ENCODE measurements at regions not wholly inside any gene's neighbourhood (a gene's known extent, or its start where the extent isn't known, plus 50 kb on each side); places are given as distances from the start of the nearest gene placed in this dataset.

DNA sequence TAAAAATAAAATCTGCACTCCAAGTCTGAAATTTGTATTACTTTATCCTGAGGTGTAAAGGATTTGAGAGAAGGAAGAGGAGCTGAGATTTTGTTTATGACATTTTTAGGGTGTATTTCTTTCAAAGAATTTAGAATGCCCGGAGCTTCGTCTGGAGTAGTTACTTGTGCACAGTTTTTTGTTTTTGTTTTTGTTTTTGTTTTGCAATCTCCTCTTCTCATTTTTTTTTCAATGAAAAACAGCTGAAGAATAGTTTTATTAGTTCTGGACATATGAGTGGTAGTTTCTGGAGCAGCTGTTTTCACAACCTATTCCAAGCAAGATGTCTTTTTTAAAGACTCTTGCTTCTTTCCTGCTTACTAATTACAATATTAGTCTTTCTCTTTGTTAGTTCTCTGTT is 408.2 kb upstream of the PTGER4 start:
- Histone ChIP-seq H3K9me3 (ENCODE audit: low read length) (no peaks in the 10 kb centered on the region), H3K27me3 (ENCODE audit: control insufficient read depth in 1 of 2, insufficient read depth in 2 of 2, low read length in 2 of 2) (no peaks in the 10 kb centered on the region), H3K4me3 (ENCODE audit: low read depth in 1 of 2, low read length in 2 of 2) (no peak overlapping the region), H3K4me1 (ENCODE audit: insufficient read depth, low read length) (no peaks in the 10 kb centered on the region), H3K9ac (ENCODE audit: low read length) (no peak overlapping the region), H3K27ac (ENCODE audit: low read depth, low read length) (no peak overlapping the region), H3K36me3 (ENCODE audit: insufficient read depth, low read length) (no peaks in the 10 kb centered on the region)

DNA sequence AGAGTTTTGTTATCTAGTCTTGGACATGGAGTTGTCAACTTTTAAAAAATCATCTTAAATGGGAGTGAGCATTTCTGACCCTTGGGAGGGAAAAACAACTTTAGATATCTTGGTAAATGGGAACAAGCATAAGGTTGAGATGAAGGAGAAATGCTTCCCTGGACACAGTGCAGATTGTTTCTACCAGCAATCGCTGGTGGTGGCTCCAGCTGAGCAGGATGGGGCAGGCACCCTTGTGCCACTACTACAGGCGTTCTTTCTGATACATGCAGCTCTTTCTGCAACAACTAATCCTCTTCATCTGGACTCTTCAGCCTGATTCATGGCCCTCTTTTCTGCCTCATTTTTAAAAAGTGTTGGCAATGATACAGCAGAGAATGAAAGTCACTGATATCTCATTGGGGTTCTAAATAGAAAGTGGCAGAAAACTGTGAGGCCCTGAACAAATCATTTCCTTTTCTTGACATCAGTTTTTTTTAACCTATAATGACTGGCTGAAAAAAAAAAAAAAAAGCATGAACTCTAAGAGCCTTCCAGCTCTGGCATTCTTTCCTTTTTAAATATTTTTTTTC is 409.4 kb upstream of the PTGER4 start:
- Histone ChIP-seq H3K36me3 (ENCODE audit: insufficient read depth, low read length) (no peaks in the 10 kb centered on the region), H3K27ac (ENCODE audit: low read depth, low read length) (no peak overlapping the region), H3K4me1 (ENCODE audit: insufficient read depth, low read length) (no peaks in the 10 kb centered on the region), H3K9me3 (ENCODE audit: low read length) (no peaks in the 10 kb centered on the region), H3K27me3 (ENCODE audit: control insufficient read depth in 1 of 2, insufficient read depth in 2 of 2, low read length in 2 of 2) (no peaks in the 10 kb centered on the region), H3K4me3 (ENCODE audit: low read depth in 1 of 2, low read length in 2 of 2) (no peak overlapping the region), H3K9ac (ENCODE audit: low read length) (no peak overlapping the region)

DNA sequence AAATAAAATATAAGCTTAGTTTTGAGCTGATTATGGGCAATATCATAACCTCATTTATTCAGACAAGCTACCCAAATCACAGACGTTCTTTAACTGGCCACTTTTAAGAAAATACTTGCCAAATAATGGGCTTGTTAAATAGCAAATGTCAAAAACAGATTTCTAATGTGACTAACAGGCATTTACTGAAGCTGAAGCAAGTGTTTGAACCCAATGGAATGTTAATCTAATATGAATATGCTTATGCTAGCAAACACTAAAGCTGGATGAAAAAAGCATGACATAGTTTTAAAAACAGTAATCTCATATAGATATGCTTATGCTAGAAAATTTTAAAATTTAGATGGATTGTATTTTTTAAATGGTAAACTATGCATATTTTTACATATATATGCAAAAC is 411.6 kb upstream of the PTGER4 start:
- no peaks in the 10 kb centered on the region for H3K4me1 ChIP-seq (ENCODE audit: insufficient read depth, low read length)
- no peak overlapping the region for H3K27ac ChIP-seq (ENCODE audit: low read depth, low read length)
- H3K36me3 ChIP-seq (ENCODE audit: insufficient read depth, low read length): no peaks in the 10 kb centered on the region
- no peak overlapping the region for H3K4me3 ChIP-seq (ENCODE audit: low read depth in 1 of 2, low read length in 2 of 2)
- H3K9me3 ChIP-seq (ENCODE audit: low read length): no peaks in the 10 kb centered on the region
- H3K27me3 ChIP-seq (ENCODE audit: control insufficient read depth in 1 of 2, insufficient read depth in 2 of 2, low read length in 2 of 2): no peaks in the 10 kb centered on the region
- H3K9ac ChIP-seq (ENCODE audit: low read length): no peak overlapping the region

DNA sequence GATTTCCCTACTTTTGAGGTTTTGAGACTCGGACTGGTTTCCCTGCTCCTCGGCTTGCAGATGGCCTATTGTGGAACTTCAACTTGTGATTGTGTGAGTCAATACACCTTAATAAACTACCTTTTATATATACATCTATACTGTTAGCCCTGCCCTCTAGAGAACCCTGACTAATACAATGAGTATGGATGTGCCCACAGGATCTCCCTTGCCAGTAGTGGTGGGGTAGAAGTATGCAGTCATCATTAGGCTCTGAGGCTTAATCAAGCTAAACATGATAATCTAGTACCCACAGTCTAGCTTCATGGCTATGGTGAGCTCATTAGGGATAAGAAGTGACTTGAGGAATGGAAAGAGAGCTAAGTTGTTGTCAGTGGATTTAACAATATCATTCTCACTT is 412.8 kb upstream of the PTGER4 start:
- Histone ChIP-seq H3K4me1 (ENCODE audit: insufficient read depth, low read length) (no peaks in the 10 kb centered on the region), H3K9ac (ENCODE audit: low read length) (no peak overlapping the region), H3K36me3 (ENCODE audit: insufficient read depth, low read length) (no peaks in the 10 kb centered on the region), H3K9me3 (ENCODE audit: low read length) (no peaks in the 10 kb centered on the region), H3K4me3 (ENCODE audit: low read depth in 1 of 2, low read length in 2 of 2) (no peak overlapping the region), H3K27me3 (ENCODE audit: control insufficient read depth in 1 of 2, insufficient read depth in 2 of 2, low read length in 2 of 2) (no peaks in the 10 kb centered on the region), H3K27ac (ENCODE audit: low read depth, low read length) (no peak overlapping the region)

DNA sequence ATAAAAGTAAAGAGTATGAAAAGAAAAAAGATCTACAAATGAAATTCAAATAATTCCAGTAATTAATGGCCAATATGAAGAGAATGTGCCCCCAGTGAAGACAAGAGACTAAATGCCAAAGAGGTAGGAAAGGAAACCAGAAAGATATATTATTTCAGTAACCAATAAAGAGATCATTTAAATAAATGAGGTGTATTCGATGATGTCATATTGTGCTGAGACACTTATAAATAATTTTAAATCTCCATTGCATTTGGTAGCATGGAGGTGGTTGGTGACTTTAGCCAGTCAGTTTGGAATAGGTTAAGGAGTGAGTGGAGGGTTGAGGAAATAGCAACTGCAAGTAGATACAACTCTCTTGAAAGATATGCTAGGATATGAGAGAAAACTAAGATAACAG is 417.7 kb upstream of the PTGER4 start:
- H3K4me1 ChIP-seq (ENCODE audit: insufficient read depth, low read length): no peaks in the 10 kb centered on the region
- no peaks in the 10 kb centered on the region for H3K9me3 ChIP-seq (ENCODE audit: low read length)
- H3K27ac ChIP-seq (ENCODE audit: low read depth, low read length): no peak overlapping the region
- H3K36me3 ChIP-seq (ENCODE audit: insufficient read depth, low read length): no peaks in the 10 kb centered on the region
- no peaks in the 10 kb centered on the region for H3K27me3 ChIP-seq (ENCODE audit: control insufficient read depth in 1 of 2, insufficient read depth in 2 of 2, low read length in 2 of 2)
- no peak overlapping the region for H3K9ac ChIP-seq (ENCODE audit: low read length)
- no peak overlapping the region for H3K4me3 ChIP-seq (ENCODE audit: low read depth in 1 of 2, low read length in 2 of 2)

DNA sequence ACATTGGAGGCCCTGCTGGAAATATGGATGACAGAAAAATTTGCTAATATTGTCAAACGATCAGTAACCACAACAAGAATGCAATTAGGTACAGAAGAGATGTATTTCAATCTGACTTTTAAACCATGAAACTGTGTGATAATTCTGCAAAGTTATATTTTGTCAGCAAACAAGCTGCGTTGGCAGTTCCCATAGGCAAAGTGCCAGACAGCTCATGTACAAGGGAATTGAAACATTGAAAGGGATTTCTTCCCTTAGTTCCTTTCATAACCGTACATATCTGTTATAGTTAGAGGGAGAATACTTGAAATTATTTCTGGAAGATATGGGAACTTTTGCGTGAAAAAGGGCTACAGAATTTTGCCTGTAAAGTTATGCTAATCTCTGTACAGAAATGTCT is 419.4 kb upstream of the PTGER4 start:
- Histone ChIP-seq H3K27me3 (ENCODE audit: control insufficient read depth in 1 of 2, insufficient read depth in 2 of 2, low read length in 2 of 2) (no peaks in the 10 kb centered on the region), H3K36me3 (ENCODE audit: insufficient read depth, low read length) (no peaks in the 10 kb centered on the region), H3K4me3 (ENCODE audit: low read depth in 1 of 2, low read length in 2 of 2) (no peak overlapping the region), H3K9me3 (ENCODE audit: low read length) (no peaks in the 10 kb centered on the region), H3K9ac (ENCODE audit: low read length) (no peak overlapping the region), H3K27ac (ENCODE audit: low read depth, low read length) (no peak overlapping the region), H3K4me1 (ENCODE audit: insufficient read depth, low read length) (no peaks in the 10 kb centered on the region)

DNA sequence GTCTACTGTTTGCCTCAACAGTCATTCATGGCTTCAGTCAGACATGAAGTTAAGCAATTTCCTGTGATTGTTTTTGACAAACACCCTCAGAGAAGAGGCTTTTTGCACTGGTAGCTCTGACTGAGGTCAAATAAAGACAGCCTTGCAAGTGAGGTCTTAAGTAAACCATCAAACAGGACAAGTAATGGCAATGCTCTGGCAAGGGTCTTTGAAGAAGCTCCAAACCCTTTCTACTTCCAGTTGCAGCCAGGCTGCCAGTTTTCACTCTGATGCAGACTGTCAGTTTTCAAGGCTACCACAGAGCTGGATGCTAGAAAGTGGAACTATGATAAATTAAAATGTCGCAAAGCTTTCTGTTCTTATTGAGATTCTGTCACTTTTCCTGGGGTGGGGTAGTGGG is 421.5 kb upstream of the PTGER4 start:
- H3K4me1 ChIP-seq (ENCODE audit: insufficient read depth, low read length): no peaks in the 10 kb centered on the region
- H3K9ac ChIP-seq (ENCODE audit: low read length): no peak overlapping the region
- no peaks in the 10 kb centered on the region for H3K9me3 ChIP-seq (ENCODE audit: low read length)
- H3K27me3 ChIP-seq (ENCODE audit: control insufficient read depth in 1 of 2, insufficient read depth in 2 of 2, low read length in 2 of 2): no peaks in the 10 kb centered on the region
- H3K27ac ChIP-seq (ENCODE audit: low read depth, low read length): no peak overlapping the region
- no peaks in the 10 kb centered on the region for H3K36me3 ChIP-seq (ENCODE audit: insufficient read depth, low read length)
- H3K4me3 ChIP-seq (ENCODE audit: low read depth in 1 of 2, low read length in 2 of 2): no peak overlapping the region

DNA sequence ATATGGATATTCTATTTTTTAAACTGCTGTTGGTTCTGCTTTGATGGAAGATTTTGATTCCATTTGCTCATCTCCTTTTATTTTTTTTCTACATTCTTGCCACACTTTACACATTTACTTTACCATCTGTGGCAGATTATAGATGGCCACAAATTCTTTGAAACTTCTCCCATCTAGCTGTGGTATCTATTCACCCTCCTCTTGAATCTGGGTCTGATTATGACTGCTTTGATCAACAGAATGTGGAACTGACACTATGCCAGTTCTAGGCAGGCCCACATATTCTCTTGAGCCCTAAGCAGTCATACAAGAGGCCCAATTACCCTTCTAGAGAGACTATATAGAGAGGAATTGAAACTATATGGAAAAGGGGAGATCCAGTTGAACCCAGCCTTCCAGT is 439.0 kb upstream of the PTGER4 start:
- H3K27me3 ChIP-seq (ENCODE audit: control insufficient read depth in 1 of 2, insufficient read depth in 2 of 2, low read length in 2 of 2): no peaks in the 10 kb centered on the region
- H3K36me3 ChIP-seq (ENCODE audit: insufficient read depth, low read length): no peaks in the 10 kb centered on the region
- no peak overlapping the region for H3K4me3 ChIP-seq (ENCODE audit: low read depth in 1 of 2, low read length in 2 of 2)
- no peak overlapping the region for H3K9ac ChIP-seq (ENCODE audit: low read length)
- no peaks in the 10 kb centered on the region for H3K4me1 ChIP-seq (ENCODE audit: insufficient read depth, low read length)
- H3K9me3 ChIP-seq (ENCODE audit: low read length): no peaks in the 10 kb centered on the region
- no peak overlapping the region for H3K27ac ChIP-seq (ENCODE audit: low read depth, low read length)

DNA sequence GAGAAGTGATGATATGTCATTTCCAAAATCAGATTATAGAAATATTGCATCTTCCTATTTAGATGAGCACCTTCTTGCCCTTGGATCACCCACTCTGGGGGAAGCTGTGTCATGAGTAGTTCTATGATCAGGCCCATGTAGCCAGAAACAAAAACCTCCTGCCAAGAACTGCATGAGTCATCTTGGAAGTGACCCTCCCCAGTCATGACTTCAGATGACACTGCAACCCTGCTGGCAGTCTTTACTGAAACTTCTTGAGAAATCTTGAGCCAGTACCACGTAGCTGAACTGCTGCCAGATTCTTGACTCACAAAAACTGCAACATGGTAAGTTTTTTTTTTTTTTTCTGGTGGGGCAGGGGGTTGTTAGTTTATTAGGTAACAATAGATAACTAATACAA is 439.6 kb upstream of the PTGER4 start:
- Histone ChIP-seq H3K36me3 (ENCODE audit: insufficient read depth, low read length) (no peaks in the 10 kb centered on the region), H3K27me3 (ENCODE audit: control insufficient read depth in 1 of 2, insufficient read depth in 2 of 2, low read length in 2 of 2) (no peaks in the 10 kb centered on the region), H3K9ac (ENCODE audit: low read length) (no peak overlapping the region), H3K27ac (ENCODE audit: low read depth, low read length) (no peak overlapping the region), H3K9me3 (ENCODE audit: low read length) (no peaks in the 10 kb centered on the region), H3K4me3 (ENCODE audit: low read depth in 1 of 2, low read length in 2 of 2) (no peak overlapping the region), H3K4me1 (ENCODE audit: insufficient read depth, low read length) (no peaks in the 10 kb centered on the region)

DNA sequence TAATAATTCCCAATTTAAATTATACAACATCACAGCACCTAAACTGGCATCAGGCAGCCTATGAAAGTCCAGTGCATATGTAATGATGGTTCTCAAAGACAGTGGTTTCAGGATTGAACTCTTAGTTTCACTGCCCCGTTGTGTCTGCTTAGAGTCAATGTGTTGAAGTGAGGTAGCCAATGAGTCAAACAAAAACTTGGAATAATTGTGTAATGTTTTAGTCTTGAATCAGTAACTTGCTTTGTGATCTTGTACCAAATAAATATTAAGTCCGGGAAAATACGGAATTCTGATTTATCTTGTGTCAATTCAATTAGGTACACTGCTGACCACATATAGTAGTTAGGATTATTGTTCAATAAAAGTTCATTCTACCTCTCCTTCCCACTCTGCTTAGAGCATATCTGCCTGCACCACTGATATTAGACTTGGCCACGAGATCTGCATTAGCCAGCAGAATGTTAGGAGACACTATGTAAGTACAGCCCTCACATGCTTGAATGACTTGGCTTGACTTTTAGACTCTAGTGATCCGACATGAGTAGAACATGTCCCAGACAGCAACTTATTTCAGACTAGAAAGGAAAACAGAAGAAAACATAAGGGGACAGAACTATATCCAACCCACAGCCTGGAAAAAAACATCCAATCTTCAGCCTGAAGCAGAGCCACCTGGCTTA is 441.5 kb upstream of the PTGER4 start:
- Histone ChIP-seq H3K27me3 (ENCODE audit: control insufficient read depth in 1 of 2, insufficient read depth in 2 of 2, low read length in 2 of 2) (no peaks in the 10 kb centered on the region), H3K36me3 (ENCODE audit: insufficient read depth, low read length) (no peaks in the 10 kb centered on the region), H3K9me3 (ENCODE audit: low read length) (no peaks in the 10 kb centered on the region), H3K9ac (ENCODE audit: low read length) (no peak overlapping the region), H3K27ac (ENCODE audit: low read depth, low read length) (no peak overlapping the region), H3K4me3 (ENCODE audit: low read depth in 1 of 2, low read length in 2 of 2) (no peak overlapping the region), H3K4me1 (ENCODE audit: insufficient read depth, low read length) (no peaks in the 10 kb centered on the region)

DNA sequence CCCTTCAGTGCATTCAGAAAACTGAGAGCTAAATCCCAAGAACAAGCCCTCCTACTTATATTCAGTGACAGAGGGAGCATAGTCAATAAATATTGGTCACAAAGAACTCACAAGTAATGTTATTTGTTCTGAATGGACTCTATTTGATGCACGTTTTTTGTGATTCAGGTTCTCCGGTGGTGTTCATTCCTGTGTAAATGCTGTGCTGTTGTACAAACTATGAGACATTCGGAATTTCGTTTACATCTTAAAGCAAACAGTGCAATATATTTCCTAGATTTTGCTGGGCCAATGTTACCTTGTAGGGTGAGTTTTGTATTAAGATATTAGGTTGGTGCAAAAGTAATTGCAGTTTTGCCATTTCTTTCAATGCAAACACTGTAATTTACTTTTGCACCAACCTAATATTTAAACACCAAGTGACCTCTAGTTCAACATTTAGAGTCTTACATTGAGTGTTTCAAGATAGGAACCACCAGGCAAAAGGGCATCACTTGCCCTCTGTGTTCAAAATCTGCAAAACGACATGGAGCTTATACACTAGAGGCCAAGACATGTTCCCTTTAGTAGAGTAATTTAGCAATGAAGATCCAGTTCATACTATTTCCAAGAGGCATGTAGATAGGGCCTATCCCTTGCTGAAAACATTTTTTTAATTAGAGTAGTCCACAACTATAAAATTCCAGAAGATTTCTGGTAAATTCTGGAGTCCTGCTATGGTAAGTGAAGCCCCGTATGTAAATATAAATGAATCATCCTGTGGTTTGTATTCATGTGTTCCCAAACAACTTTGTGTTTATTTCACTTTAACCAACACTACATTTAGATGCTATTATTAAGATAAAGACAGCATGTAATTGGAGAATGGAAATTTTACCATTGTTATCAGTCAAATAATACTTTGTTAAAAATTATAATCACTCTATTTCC is 444.0 kb upstream of the PTGER4 start:
- Histone ChIP-seq H3K4me3 (ENCODE audit: low read depth in 1 of 2, low read length in 2 of 2) (no peak overlapping the region), H3K36me3 (ENCODE audit: insufficient read depth, low read length) (no peaks in the 10 kb centered on the region), H3K9me3 (ENCODE audit: low read length) (no peaks in the 10 kb centered on the region), H3K4me1 (ENCODE audit: insufficient read depth, low read length) (no peaks in the 10 kb centered on the region), H3K9ac (ENCODE audit: low read length) (no peak overlapping the region), H3K27ac (ENCODE audit: low read depth, low read length) (no peak overlapping the region), H3K27me3 (ENCODE audit: control insufficient read depth in 1 of 2, insufficient read depth in 2 of 2, low read length in 2 of 2) (no peaks in the 10 kb centered on the region)
